ENCODE measurements at regions not wholly inside any gene's neighbourhood (a gene's known extent, or its start where the extent isn't known, plus 50 kb on each side); places are given as distances from the start of the nearest gene placed in this dataset.
"Not testable (repeated sequence)": the region's sequence is repeated elsewhere in the genome, so short reads cannot be mapped to it uniquely, and the experiment has no call there.

DNA sequence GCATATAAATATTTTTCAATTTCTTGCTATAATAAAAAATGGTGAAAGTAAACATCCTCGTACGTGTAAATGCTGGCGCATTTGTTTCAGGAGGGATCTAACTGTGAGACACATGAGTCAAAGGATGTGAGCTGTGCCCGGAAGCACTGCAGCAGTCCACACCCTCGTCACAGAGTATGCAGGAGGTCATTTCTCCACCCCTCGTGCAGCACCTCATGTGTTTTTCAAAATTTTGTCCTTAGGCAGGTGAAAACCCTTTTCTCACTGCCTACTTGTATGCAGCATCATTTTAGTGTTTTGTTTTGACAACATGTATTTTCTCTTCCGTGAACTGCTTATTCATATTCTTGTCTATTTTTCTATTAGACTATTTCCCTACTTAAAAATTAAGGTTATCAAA, 162.7 kb downstream of the AVL9 start:
- no peak for DNase-seq (ENCODE audit: low spot score in 2 of 2)
- Histone ChIP-seq H3K36me3 (no peaks in the 10 kb centered on the region), H3K9me3 (no peaks in the 10 kb centered on the region), H3K27ac (no peak overlapping the region), H3K4me3 (no peak overlapping the region), H3K4me1 (no peaks in the 10 kb centered on the region), H3K27me3 (no peaks in the 10 kb centered on the region)
- 56% methylated on average over 7 of the region's 7 CpGs for WGBS
- TF ChIP-seq POLR2A (IDR thresholded peaks at IDR 0.05): no peak
- TF ChIP-seq POLR2AphosphoS5 (IDR thresholded peaks at IDR 0.05): no peak
- TF ChIP-seq, protein P1, sequence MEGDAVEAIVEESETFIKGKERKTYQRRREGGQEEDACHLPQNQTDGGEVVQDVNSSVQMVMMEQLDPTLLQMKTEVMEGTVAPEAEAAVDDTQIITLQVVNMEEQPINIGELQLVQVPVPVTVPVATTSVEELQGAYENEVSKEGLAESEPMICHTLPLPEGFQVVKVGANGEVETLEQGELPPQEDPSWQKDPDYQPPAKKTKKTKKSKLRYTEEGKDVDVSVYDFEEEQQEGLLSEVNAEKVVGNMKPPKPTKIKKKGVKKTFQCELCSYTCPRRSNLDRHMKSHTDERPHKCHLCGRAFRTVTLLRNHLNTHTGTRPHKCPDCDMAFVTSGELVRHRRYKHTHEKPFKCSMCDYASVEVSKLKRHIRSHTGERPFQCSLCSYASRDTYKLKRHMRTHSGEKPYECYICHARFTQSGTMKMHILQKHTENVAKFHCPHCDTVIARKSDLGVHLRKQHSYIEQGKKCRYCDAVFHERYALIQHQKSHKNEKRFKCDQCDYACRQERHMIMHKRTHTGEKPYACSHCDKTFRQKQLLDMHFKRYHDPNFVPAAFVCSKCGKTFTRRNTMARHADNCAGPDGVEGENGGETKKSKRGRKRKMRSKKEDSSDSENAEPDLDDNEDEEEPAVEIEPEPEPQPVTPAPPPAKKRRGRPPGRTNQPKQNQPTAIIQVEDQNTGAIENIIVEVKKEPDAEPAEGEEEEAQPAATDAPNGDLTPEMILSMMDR (IDR thresholded peaks at IDR 0.05): no peak
- no peak for TF ChIP-seq EP300 (IDR thresholded peaks at IDR 0.05)

DNA sequence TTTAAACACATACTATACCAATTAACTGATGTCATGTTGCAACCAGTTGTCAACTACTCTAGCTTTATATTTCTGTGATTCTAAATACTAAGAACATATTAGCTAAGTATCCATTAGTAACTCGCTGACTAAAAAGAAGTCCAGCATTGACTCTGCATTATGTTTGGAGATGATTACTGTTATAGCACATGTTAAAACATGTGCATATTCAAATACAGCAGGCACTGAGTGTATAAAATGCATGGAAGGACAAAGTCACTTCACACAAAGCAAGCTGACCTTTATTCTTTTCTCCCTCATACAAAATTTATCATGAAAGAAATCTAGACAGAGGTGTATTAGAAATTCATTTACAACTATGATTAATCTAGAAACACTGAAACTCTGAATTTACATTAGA, 159.3 kb downstream of the AVL9 start:
- not testable (repeated sequence) for H3K27ac ChIP-seq; H3K36me3 ChIP-seq; H3K4me1 ChIP-seq; H3K9me3 ChIP-seq; H3K4me3 ChIP-seq; H3K27me3 ChIP-seq; DNase-seq (ENCODE audit: low spot score in 2 of 2)
- WGBS: 67% methylated on average over 1 of the region's 1 CpG

DNA sequence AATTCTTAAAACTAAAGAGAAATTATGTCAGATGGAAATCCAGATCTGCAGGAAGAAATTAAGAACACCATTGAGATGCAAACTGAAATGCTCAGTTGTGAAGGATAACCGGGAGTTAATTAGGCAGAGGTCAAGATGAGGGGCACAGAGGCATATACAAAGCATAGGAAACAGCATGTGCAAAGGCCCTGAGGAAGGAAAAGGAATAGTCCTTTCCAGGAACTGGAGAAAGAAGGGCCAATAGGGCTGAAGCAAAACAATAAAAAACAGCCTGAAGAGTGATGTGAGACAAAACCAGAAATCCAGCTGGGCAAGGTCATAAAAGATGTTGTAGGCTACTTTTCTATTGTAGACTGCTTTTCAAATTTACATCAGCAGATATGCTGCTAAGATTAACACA, 155.1 kb downstream of the AVL9 start:
- H3K36me3 ChIP-seq; H3K27me3 ChIP-seq; H3K4me1 ChIP-seq; H3K4me3 ChIP-seq; DNase-seq (ENCODE audit: low spot score in 2 of 2); H3K27ac ChIP-seq; H3K9me3 ChIP-seq: not testable (repeated sequence)
- WGBS: 85% methylated on average over 1 of the region's 1 CpG

DNA sequence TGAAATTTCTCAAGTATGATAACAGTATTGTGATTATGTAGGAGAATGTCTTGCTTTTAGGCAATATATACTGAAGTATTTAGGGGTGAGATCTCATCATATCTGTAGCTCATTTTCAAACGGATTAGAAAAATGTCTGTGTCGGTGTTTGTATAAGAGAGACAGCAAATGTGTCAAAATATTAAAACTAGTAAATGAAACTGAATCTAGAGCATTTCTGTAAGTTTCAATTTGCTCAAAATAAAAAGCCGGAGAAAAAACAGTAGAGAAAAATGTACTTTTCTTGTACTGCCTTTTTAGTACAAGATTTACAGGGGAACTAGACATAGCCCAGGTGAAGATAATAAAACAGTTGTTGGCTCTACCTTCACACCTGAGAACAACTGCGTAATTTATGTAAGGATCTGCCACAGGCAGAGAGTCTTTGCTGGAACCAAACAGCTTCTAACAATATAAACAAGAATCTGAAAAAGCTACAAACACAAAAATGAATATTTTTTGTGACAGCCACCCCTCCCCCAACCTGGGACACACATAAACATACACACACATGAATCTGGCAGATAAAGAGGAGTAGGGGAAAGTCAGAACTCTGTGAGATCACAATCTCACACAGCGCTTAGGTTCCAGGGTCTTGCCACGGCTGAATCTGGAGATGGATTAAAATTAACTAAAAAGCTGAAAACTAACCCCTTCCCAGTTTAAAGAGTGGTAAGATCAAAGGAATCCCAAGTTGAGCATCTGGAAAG, 153.3 kb downstream of the AVL9 start:
- Histone ChIP-seq H3K9me3 (no peaks in the 10 kb centered on the region), H3K4me1 (no peaks in the 10 kb centered on the region), H3K27me3 (no peaks in the 10 kb centered on the region), H3K4me3 (no peak overlapping the region), H3K36me3 (no peaks in the 10 kb centered on the region), H3K27ac (no peak overlapping the region)
- no peak for DNase-seq (ENCODE audit: low spot score in 2 of 2)
- TF ChIP-seq, protein P1 (IDR thresholded peaks at IDR 0.05): no peak
- TF ChIP-seq POLR2A (IDR thresholded peaks at IDR 0.05) (no peak), POLR2AphosphoS5 (IDR thresholded peaks at IDR 0.05) (no peak), EP300 (IDR thresholded peaks at IDR 0.05) (no peak)
- 86% methylated on average over 6 of the region's 6 CpGs for WGBS

DNA sequence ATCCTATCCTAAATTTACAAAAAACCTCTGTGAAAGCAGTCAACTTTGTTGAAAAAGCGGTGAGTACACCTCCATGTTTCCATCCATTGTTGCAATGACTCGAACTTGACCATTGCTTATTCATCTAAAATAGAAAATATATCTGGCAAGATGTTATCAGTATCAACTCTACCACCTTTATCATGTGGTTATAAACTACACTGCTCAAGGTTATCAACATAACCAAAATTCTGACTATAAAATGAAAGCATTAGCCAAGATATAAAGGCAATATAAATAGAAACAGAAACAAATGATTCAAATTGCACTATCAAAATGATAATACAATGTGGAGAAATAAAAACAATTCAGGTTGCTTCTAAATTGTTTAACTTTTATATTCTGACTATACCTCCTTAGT, 150.0 kb downstream of the AVL9 start:
- H3K4me3 ChIP-seq; DNase-seq (ENCODE audit: low spot score in 2 of 2); H3K27ac ChIP-seq; H3K27me3 ChIP-seq; H3K9me3 ChIP-seq; H3K36me3 ChIP-seq; H3K4me1 ChIP-seq: not testable (repeated sequence)
- 88% methylated on average over 2 of the region's 2 CpGs for WGBS

DNA sequence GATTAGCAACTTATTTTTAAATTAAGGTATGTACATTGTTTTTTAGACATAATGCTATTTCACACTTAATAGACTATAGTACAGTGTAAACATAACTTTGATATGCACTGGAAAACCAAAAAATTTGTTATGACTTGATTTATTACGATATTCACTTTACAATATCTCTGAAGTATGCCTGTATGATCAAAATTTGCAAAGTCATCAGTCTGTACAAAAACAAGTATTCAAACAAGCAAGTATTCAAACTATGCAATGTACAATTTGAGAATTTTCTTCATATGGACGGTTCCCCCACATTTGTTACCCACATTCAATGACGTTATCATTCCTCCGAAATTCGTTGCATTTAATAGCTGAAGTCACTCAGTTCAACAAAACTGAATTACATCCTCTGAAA, 147.9 kb downstream of the AVL9 start:
- Histone ChIP-seq H3K36me3 (no peaks in the 10 kb centered on the region), H3K4me1 (no peaks in the 10 kb centered on the region), H3K27ac (no peak overlapping the region), H3K9me3 (no peaks in the 10 kb centered on the region), H3K27me3 (no peaks in the 10 kb centered on the region), H3K4me3 (no peak overlapping the region)
- TF ChIP-seq, protein P1 (IDR thresholded peaks at IDR 0.05): no peak
- no peak for TF ChIP-seq POLR2AphosphoS5 (IDR thresholded peaks at IDR 0.05)
- TF ChIP-seq POLR2A (IDR thresholded peaks at IDR 0.05): no peak
- no peak for TF ChIP-seq EP300 (IDR thresholded peaks at IDR 0.05)
- WGBS: 89% methylated on average over 5 of the region's 5 CpGs
- DNase-seq (ENCODE audit: low spot score in 2 of 2): no peak

DNA sequence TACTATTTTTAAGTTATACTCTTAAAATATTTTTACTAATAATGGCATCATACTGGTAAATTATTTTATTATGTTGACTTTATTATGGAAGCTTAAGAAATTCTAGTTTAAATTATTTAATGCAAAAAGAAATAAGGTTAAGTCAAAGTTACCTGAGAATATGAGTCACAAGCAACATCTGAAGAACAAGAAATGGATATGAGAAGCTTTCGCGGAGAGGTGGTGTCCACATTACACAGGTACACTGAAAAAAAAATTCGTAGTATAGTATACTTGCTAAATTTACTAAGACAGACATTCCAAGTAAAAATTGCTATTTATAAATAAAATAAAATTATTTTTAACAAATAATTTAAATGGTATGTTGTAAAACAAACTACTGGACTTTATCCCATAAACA, 143.8 kb downstream of the AVL9 start:
- Histone ChIP-seq H3K27ac (no peak overlapping the region), H3K36me3 (no peaks in the 10 kb centered on the region), H3K9me3 (peaks cover 5% of the 10 kb centered on the region), H3K4me3 (no peak overlapping the region), H3K4me1 (no peaks in the 10 kb centered on the region), H3K27me3 (no peaks in the 10 kb centered on the region)
- DNase-seq (ENCODE audit: low spot score in 2 of 2): no peak
- 94% methylated on average over 3 of the region's 3 CpGs for WGBS
- TF ChIP-seq POLR2A (IDR thresholded peaks at IDR 0.05) (no peak), POLR2AphosphoS5 (IDR thresholded peaks at IDR 0.05) (no peak), EP300 (IDR thresholded peaks at IDR 0.05) (no peak)
- TF ChIP-seq, protein P1 (IDR thresholded peaks at IDR 0.05): no peak

DNA sequence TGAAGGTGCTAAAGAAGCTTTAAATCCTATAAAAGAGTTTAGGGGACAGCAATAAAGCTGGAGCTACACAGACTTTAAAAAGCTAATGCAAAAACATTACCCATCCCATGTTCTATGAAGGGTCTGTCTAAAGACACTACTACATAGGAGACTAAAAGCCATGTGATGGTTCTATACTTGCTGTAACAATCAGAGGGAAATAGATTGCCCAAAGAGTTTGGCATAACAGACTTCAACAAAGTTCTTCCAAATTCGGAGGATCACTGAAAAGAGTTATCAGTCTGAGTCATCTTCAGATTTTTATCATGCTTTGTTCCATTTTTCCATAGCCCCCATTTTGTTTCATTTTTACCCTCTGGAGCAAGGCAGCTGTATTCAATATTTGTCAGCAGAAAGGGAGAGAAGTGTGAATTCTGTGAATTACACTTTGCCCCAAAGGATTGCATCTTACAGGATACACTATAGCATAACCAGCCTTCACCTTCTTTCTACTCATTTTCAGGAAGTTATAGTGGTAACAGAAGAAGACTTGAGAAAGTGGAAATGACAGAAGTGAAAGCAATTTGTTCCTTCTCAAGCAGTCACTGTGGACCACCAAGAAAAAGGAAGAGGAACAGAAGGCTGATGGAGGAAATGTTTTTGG, 143.3 kb downstream of the AVL9 start:
- DNase-seq (ENCODE audit: low spot score in 2 of 2); H3K27me3 ChIP-seq; H3K36me3 ChIP-seq; H3K27ac ChIP-seq; H3K4me3 ChIP-seq; H3K4me1 ChIP-seq; H3K9me3 ChIP-seq: not testable (repeated sequence)
- WGBS: 65% methylated on average over 1 of the region's 1 CpG
